HL-60/S4 (cell line): ENCODE measurements at regions not wholly inside any gene's neighbourhood (a gene's known extent, or its start where the extent isn't known, plus 50 kb on each side); places are given as distances from the start of the nearest gene placed in this dataset.

Experiments used
- in situ Hi-C: fragments of 300-500 bp; cut with MboI; formaldehyde crosslinking; loops from 2 replicates; pipeline ENCODE4 v1.14.3; 2022; ENCODE audit warnings: low sequenced_read_pairs

DNA sequence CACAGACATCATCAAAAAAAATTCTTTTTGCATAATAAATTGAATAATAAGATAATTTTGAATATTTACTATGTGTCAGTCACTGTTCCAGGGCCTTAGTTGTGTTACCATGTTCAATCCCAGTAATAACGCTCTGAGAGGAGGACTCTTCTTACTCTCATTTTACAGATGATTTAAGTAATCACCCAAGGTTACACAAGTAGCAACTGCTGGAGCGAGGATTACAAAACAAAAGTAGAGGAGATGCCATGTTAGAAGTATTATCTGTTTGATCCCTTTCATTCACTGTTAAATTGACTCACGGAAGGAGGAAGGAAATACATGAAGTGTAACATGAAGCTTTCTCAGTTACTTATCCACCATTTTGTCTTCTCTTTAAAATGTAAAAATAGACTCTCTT, 412.8 kb downstream of the NFIB start:
- in situ Hi-C loops, result no loop called here

DNA sequence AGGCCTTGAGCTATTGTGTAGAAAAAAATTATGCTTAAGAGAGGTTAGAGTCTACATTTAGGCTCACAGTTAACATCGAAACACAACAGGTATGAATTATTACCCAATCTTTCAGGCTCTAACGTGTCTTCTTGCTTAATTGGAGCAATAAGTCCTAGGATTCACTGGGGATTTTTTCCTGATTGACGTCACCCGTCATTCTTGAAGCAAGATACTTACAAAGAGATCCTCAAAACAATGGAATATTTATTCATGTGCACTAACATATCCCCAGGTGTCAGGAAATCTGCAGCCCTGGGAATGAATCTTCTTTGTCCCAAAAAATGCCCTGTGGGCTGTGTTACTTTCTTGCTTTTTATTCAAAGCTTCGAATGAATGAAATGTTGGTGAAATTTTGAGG, 413.5 kb downstream of the NFIB start:
- in situ Hi-C loops, result no loop called here

DNA sequence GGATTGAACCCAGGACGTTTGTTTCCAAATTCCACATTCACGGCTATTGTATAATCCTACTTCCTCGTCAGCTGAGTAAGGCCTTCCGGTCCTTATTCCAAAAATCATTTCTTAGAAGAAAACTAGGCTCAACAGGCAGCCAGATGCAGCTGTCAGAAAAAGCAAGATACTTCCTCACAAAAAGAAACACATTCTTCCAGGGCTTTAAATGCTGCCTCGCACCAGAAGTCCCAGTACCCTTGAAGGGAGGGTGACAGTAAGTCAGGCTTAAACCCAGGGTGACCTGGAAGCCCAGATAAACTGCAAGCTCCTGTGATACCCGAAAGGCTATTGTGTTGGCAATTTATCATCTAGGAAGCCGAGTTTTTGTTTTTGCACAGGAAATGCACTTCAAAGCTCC, 414.0 kb downstream of the NFIB start:
- in situ Hi-C loops, result no loop called here

- in situ Hi-C loops, result no loop called here
Observed at GRCh38 chr9:13898957-13899356, 415.0 kb downstream of the NFIB start.

DNA sequence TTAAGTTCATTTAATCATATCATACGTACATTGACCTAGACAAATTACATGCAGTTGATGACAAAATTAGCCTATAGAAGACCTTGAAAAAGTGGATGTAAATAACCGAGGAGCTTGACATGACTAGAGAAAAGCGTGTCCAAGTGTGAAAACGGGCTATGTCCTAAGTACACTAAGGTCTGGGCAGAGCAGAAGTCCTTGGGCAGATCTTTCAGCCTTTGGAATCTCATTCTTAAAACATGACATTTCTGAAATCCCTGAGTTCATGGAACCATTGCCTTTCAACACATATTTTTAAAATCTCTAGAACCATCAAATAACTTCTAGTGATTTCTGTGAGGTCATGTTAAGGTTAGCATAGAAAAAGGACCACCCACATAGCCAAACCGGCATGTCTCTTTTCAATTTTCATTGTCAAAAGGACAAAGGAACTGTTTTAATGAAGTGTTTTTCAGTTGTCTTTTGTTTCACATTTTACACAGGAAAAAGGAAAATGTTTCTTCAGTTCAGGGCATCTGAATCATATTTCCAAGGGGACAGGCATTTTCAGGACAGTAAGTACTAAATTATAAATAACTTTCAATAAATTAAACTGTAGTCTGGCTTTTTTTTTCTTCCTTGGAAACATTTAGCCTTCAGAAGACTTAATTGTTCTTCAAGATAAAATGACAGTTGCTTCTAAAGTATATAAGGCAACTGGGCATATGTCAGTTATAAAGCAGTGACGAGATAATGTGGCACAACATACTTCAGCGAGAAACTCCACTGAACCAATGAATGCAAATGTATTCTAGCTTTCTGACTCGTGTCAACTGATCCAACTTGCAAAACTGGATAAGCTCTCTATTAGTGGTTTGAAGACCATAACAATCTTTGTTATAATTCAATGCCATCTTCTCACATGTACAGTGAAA, 416.8 kb downstream of the NFIB start:
- in situ Hi-C loops, result no loop called here

- in situ Hi-C loops, result no loop called here
Observed at GRCh38 chr9:13896047-13896446, 417.9 kb downstream of the NFIB start.

- in situ Hi-C loops, result no loop called here
Observed at GRCh38 chr9:13885258-13885657, 428.7 kb downstream of the NFIB start.

- in situ Hi-C loops, result no loop called here
Observed at GRCh38 chr9:13879981-13880380, 434.0 kb downstream of the NFIB start.

- in situ Hi-C loops, result no loop called here
Observed at GRCh38 chr9:13879011-13879410, 434.9 kb downstream of the NFIB start.

GRCh38 chr9:13878241-13878711, 435.7 kb downstream of the NFIB start:
- in situ Hi-C loops, result no loop called here

GRCh38 chr9:13876741-13877140, 437.2 kb downstream of the NFIB start:
- in situ Hi-C loops, result no loop called here

- in situ Hi-C loops, result no loop called here
Observed at GRCh38 chr9:13873203-13873602, 440.7 kb downstream of the NFIB start.

DNA sequence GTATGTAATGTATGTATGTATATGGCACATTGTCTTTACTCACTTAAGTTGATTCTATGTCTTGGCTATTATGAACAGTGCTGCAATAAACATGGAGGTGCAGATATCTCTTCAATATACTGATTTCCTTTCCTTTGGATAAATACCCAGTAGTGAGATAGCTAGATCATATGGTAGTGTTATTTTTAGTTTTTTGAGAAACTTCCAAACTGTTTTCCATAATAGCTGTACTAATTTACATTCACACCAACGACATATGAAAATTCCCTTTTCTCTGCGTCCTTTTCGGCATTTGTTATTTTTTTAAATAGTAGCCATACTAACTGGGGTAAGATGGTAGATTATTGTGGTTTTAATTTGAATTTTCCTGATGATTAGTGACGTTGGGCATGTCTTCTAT, 445.6 kb downstream of the NFIB start:
- in situ Hi-C loops, result no loop called here

GRCh38 chr9:13865869-13866268, 448.1 kb downstream of the NFIB start:
- in situ Hi-C loops, result no loop called here

GRCh38 chr9:13863112-13863511, 450.8 kb downstream of the NFIB start:
- in situ Hi-C loops, result no loop called here

- in situ Hi-C loops, result no loop called here
Observed at GRCh38 chr9:13862654-13863053, 451.3 kb downstream of the NFIB start.

- in situ Hi-C loops, result no loop called here
Observed at GRCh38 chr9:13860946-13861640, 452.8 kb downstream of the NFIB start.

DNA sequence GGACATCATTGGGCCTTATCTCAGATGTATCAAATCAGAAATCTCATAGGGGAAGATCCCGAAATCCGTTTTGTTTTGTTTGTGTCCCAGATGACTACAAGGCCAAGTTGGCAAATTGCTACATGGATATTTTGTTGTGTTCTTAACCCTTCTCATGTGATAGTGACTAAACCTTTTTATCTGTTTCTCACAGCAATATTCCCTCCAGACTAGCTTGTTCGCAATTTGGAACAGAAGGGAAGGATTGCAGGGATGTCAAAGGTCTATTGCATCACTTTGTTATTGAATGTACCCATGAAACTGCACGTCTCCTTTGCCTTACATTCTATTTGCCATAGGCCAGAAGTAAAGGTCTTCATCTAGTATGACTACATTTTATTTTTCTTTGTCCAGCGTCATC, 453.9 kb downstream of the NFIB start:
- in situ Hi-C loops, result no loop called here

DNA sequence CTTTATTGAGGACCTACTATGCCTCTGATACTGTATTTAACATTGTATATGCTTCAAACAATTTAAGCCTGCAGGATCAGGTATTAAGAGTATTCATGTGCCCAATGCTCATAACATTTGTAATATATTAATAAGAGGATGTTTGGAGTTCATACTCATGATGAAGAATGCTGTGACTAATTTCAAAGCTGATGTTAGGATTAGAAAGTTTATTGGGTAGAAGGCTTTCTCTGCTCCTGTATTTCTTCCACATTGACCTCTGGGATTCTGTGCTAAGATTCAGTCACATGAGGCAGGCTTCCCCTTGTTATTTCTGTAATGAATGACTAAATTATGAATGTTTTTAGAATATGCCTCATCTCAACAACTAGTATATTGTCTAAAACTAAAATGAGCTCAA, 456.4 kb downstream of the NFIB start:
- in situ Hi-C loops, result no loop called here

- in situ Hi-C loops, result no loop called here
Observed at GRCh38 chr9:13847270-13847669, 466.7 kb downstream of the NFIB start.

DNA sequence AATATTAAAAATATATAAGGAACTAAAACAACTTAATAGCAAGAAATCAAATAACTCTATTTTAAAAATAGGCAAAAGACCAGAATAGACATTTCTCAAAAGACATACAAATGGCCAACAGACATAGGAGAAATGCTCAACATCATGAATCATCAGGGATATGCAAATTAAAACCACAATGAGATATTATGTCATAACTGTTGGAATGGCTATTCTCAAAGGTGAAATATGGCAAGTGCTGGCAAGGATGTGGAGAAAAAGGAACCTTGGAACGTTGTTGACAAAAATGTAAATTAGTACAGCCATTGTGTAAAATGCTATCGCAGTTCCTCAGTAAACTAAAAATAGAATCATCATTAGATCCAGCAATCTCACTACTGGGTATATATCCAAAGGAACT, 468.5 kb downstream of the NFIB start:
- in situ Hi-C loops, result no loop called here
